ENCODE measurements at regions not wholly inside any gene's neighbourhood (a gene's known extent, or its start where the extent isn't known, plus 50 kb on each side); places are given as distances from the start of the nearest gene placed in this dataset.

GRCh38 chr15:24761704-24762302 is 86.2 kb downstream of the NPAP1 start:
- no peak for TF ChIP-seq CTCF (IDR thresholded peaks at IDR 0.05)
- no peak for TF ChIP-seq POLR2A (IDR thresholded peaks at IDR 0.05)

Data from ovary (tissue), 3 donors.